Panc1 (cell line): ENCODE measurements at regions not wholly inside any gene's neighbourhood (a gene's known extent, or its start where the extent isn't known, plus 50 kb on each side); places are given as distances from the start of the nearest gene placed in this dataset.

Source experiments
- ATAC-seq: fragments of 200-7000 bp; cut with Tn5 transposase; 2 replicates; pipeline ENCODE4 v1.9.1; 2020; ENCODE audit warnings: mild to moderate bottlenecking, moderate library complexity
- BruUV-seq: library from RNA; stranded (reverse); fragments of 400-500 nt; replicated peaks from 2 replicates; lab custom pipeline; 2021; lab: Mats Ljungman, UMichigan
- CTCF ChIA-PET: fragments of 300-600 bp; sonication (Branson Sonifier 250); formaldehyde crosslinking; loops from one replicate; lab custom pipeline; 2022; ENCODE audit warnings: antibody characterized with exemption; lab: Charles Lee
- POLR2A ChIA-PET: fragments of 300-600 bp; sonication (Branson Sonifier 250); formaldehyde crosslinking; loops from one replicate; lab custom pipeline; 2022; ENCODE audit warnings: antibody characterized with exemption; lab: Charles Lee
- DNase-seq: peaks from one replicate; pipeline ENCODE4 v3.0.0-alpha.2; 2010; ENCODE audit warnings: low read depth, low spot score
- H3K27ac ChIP-seq: 2 replicates; pipeline ENCODE4 v1.5.1; 2011; ENCODE audit warnings: mild to moderate bottlenecking, low read length, inconsistent platforms
- H3K27me3 ChIP-seq: fragments of 200-500 bp; sonication (Bioruptor generic); 2 replicates; pipeline ENCODE4 v1.6.0; 2014; ENCODE audit warnings: low read length, inconsistent platforms; ENCODE audit not compliant: control insufficient read depth, insufficient read depth
- H3K36me3 ChIP-seq: fragments of 200-500 bp; sonication (Bioruptor generic); 2 replicates; pipeline ENCODE4 v1.5.1; 2014; ENCODE audit warnings: inconsistent platforms, mild to moderate bottlenecking, low read length, moderate library complexity; ENCODE audit not compliant: control insufficient read depth, insufficient read depth
- H3K4me1 ChIP-seq: 2 replicates; pipeline ENCODE4 v1.5.1; 2011; ENCODE audit warnings: inconsistent platforms, mild to moderate bottlenecking, low read length, moderate library complexity; ENCODE audit not compliant: control insufficient read depth, insufficient read depth
- H3K4me3 ChIP-seq, 2 experiments: 2 replicates each; pipeline ENCODE4 v1.5.1; 2011 to 2012; ENCODE audit warnings: low read depth in 2 of 2, low read length in 2 of 2, mild to moderate bottlenecking in 2 of 2, inconsistent platforms in 1 of 2, moderate library complexity in 1 of 2
- H3K9me3 ChIP-seq: fragments of 200-500 bp; sonication (Bioruptor generic); 2 replicates; pipeline ENCODE4 v1.5.1; 2014; ENCODE audit warnings: low read depth, mild to moderate bottlenecking, inconsistent platforms, low read length, moderate library complexity; ENCODE audit not compliant: control insufficient read depth, insufficient read depth
- CTCF ChIP-seq: fragments of 450-650 bp; IDR thresholded peaks from 2 replicates; pipeline ENCODE4 v1.5.1; 2017; ENCODE audit warnings: mild to moderate bottlenecking
- POLR2AphosphoS5 ChIP-seq: IDR thresholded peaks from 2 replicates; pipeline ENCODE4 v1.6.1; 2012; ENCODE audit warnings: mild to moderate bottlenecking, low read depth, low read length, moderate library complexity
- REST ChIP-seq, 2 experiments: IDR thresholded peaks; 2 replicates each; pipeline ENCODE4 v1.6.1; 2011 to 2012; ENCODE audit warnings: low read depth in 2 of 2, control low read depth in 1 of 2, low read length in 1 of 2, mild to moderate bottlenecking in 1 of 2, moderate library complexity in 1 of 2; ENCODE audit not compliant: insufficient read depth in 1 of 2
- SIN3A ChIP-seq: IDR thresholded peaks from 2 replicates; pipeline ENCODE4 v1.6.1; 2012; ENCODE audit warnings: low read depth, mild to moderate bottlenecking, low read length, moderate library complexity, borderline replicate concordance; ENCODE audit not compliant: insufficient read depth
- TCF7L2 ChIP-seq: IDR thresholded peaks from 2 replicates; pipeline ENCODE4 v1.6.1; 2011; ENCODE audit warnings: mild to moderate bottlenecking, low read depth, low read length, inconsistent platforms
- in situ Hi-C: cut with HindIII; loops from 2 replicates; pipeline ENCODE4 v1.10.0; 2016; ENCODE audit warnings: low sequenced_read_pairs, low pct_unique_long_range_greater_than_20kb
- intact Hi-C: fragments of 100-400 bp; cut with micrococcal nuclease; formaldehyde crosslinking; loops from one replicate; pipeline ENCODE4 v1.10.0; 2022; ENCODE audit not compliant: unreplicated experiment

- ChIA-PET CTCF (no interaction called here), POLR2A (no interaction called here)
- Histone ChIP-seq H3K27ac (no peak overlapping the region), H3K27me3 (no peaks in the 10 kb centered on the region), H3K9me3 (peaks cover 3% of the 10 kb centered on the region; the same call in 1 of the 2 replicates), H3K4me3 (no peak overlapping the region), H3K36me3 (no peaks in the 10 kb centered on the region), H3K4me1 (no peaks in the 10 kb centered on the region)
- intact Hi-C loops, result no loop called here
- no peak for ATAC-seq
- no peak for DNase-seq
- TF ChIP-seq TCF7L2 (no peak), SIN3A (no peak), REST (IDR thresholded peaks at IDR 0.05; ENCODE audit: insufficient read depth in 1 of 2, low read depth in 2 of 2, low read length in 1 of 2) (no peak), CTCF (no peak), POLR2AphosphoS5 (no peak)
- in situ Hi-C loops, result no loop called here
- BruUV-seq, result no TSS peak
Measured at GRCh38 chr10:52706332-52707070, 66.1 kb downstream of the MBL2 start.
